ENCODE measurements at regions not wholly inside any gene's neighbourhood (a gene's known extent, or its start where the extent isn't known, plus 50 kb on each side); places are given as distances from the start of the nearest gene placed in this dataset.

- no peak overlapping the region for H2AK5ac ChIP-seq (ENCODE audit: low read length)
- H3K36me3 ChIP-seq (ENCODE audit: control insufficient read depth, insufficient read depth, low read length), result no peaks in the 10 kb centered on the region
- no peaks in the 10 kb centered on the region for H3K27me3 ChIP-seq (ENCODE audit: insufficient read depth, low read length, poor library complexity)
- H3K79me2 ChIP-seq (ENCODE audit: control insufficient read depth, insufficient read depth, low read length), result peaks cover 61% of the 10 kb centered on the region
- no peak overlapping the region for H3K4me3 ChIP-seq (ENCODE audit: low read length)
- peaks cover 14% of the 10 kb centered on the region for H3K4me1 ChIP-seq (ENCODE audit: control insufficient read depth, low read depth, low read length)
- H3K4me2 ChIP-seq (ENCODE audit: low read length), result no peak overlapping the region
- no peak overlapping the region for H2BK5ac ChIP-seq (ENCODE audit: low read length)
- H2BK15ac ChIP-seq (replicated peaks; ENCODE audit: low read depth), result no peak overlapping the region
- H3K4ac ChIP-seq (ENCODE audit: low read depth, low read length), result no peak overlapping the region
- WGBS (ENCODE audit: extremely low coverage, insufficient coverage, low lambda C conversion rate), result no CpG with 5 or more reads among the region's 6 CpGs
- no peak for DNase-seq
- H3K23ac ChIP-seq (ENCODE audit: low read length), result no peak overlapping the region
- no peak overlapping the region for H4K8ac ChIP-seq (ENCODE audit: low read depth, low read length)
- no peak overlapping the region for H2BK120ac ChIP-seq (ENCODE audit: low read depth, low read length)
- no peak overlapping the region for H3K27ac ChIP-seq (ENCODE audit: low read depth, low read length)
- peaks cover 8% of the 10 kb centered on the region for H3K79me1 ChIP-seq (ENCODE audit: low read length)
- no peak overlapping the region for H3K18ac ChIP-seq (ENCODE audit: low read length)
- H3K56ac ChIP-seq (ENCODE audit: low read length), result peak overlapping the region; percentile 47
- no peak overlapping the region for H4K5ac ChIP-seq (ENCODE audit: low read length)
- no peak overlapping the region for H3K9ac ChIP-seq (ENCODE audit: low read length)
Observed at GRCh38 chr6:21751608-21752007, 158.1 kb downstream of the SOX4 start.

- Histone ChIP-seq H3K27ac (ENCODE audit: low read depth, low read length) (no peak overlapping the region), H3K9ac (ENCODE audit: low read length) (no peak overlapping the region), H4K5ac (ENCODE audit: low read length) (no peak overlapping the region), H4K8ac (ENCODE audit: low read depth, low read length) (no peak overlapping the region), H3K36me3 (ENCODE audit: control insufficient read depth, insufficient read depth, low read length) (no peaks in the 10 kb centered on the region), H3K4ac (ENCODE audit: low read depth, low read length) (no peak overlapping the region), H3K79me1 (ENCODE audit: low read length) (peaks cover 8% of the 10 kb centered on the region), H3K56ac (ENCODE audit: low read length) (no peak overlapping the region), H3K4me3 (ENCODE audit: low read length) (no peak overlapping the region), H3K79me2 (ENCODE audit: control insufficient read depth, insufficient read depth, low read length) (peaks cover 62% of the 10 kb centered on the region), H2BK5ac (ENCODE audit: low read length) (no peak overlapping the region), H3K4me2 (ENCODE audit: low read length) (no peak overlapping the region), H3K4me1 (ENCODE audit: control insufficient read depth, low read depth, low read length) (peaks cover 13% of the 10 kb centered on the region), H2BK120ac (ENCODE audit: low read depth, low read length) (no peak overlapping the region), H3K18ac (ENCODE audit: low read length) (no peak overlapping the region), H3K27me3 (ENCODE audit: insufficient read depth, low read length, poor library complexity) (no peaks in the 10 kb centered on the region), H2BK15ac (replicated peaks; ENCODE audit: low read depth) (no peak overlapping the region), H3K23ac (ENCODE audit: low read length) (no peak overlapping the region), H2AK5ac (ENCODE audit: low read length) (no peak overlapping the region)
- peak; percentile 47 for DNase-seq
- no CpG with 5 or more reads among the region's 4 CpGs for WGBS (ENCODE audit: extremely low coverage, insufficient coverage, low lambda C conversion rate)
Observed at GRCh38 chr6:21752054-21752811, 158.7 kb downstream of the SOX4 start.

GRCh38 chr6:21753241-21754108 lies 159.9 kb downstream of the SOX4 start:
- H3K36me3 ChIP-seq (ENCODE audit: control insufficient read depth, insufficient read depth, low read length), result no peaks in the 10 kb centered on the region
- H3K79me1 ChIP-seq (ENCODE audit: low read length), result peaks cover 8% of the 10 kb centered on the region
- no peak overlapping the region for H2BK5ac ChIP-seq (ENCODE audit: low read length)
- no peaks in the 10 kb centered on the region for H3K27me3 ChIP-seq (ENCODE audit: insufficient read depth, low read length, poor library complexity)
- peak; percentile 47 for DNase-seq
- no peak overlapping the region for H3K23ac ChIP-seq (ENCODE audit: low read length)
- no peak overlapping the region for H2BK120ac ChIP-seq (ENCODE audit: low read depth, low read length)
- H3K18ac ChIP-seq (ENCODE audit: low read length), result no peak overlapping the region
- H3K79me2 ChIP-seq (ENCODE audit: control insufficient read depth, insufficient read depth, low read length), result peaks cover 59% of the 10 kb centered on the region
- no peak overlapping the region for H3K9ac ChIP-seq (ENCODE audit: low read length)
- no CpG with 5 or more reads among the region's 11 CpGs for WGBS (ENCODE audit: extremely low coverage, insufficient coverage, low lambda C conversion rate)
- no peak overlapping the region for H3K27ac ChIP-seq (ENCODE audit: low read depth, low read length)
- no peak overlapping the region for H3K4me3 ChIP-seq (ENCODE audit: low read length)
- H3K4ac ChIP-seq (ENCODE audit: low read depth, low read length), result no peak overlapping the region
- no peak overlapping the region for H3K56ac ChIP-seq (ENCODE audit: low read length)
- no peak overlapping the region for H4K8ac ChIP-seq (ENCODE audit: low read depth, low read length)
- no peak overlapping the region for H2BK15ac ChIP-seq (replicated peaks; ENCODE audit: low read depth)
- no peak overlapping the region for H3K4me2 ChIP-seq (ENCODE audit: low read length)
- no peak overlapping the region for H4K5ac ChIP-seq (ENCODE audit: low read length)
- H3K4me1 ChIP-seq (ENCODE audit: control insufficient read depth, low read depth, low read length), result peaks cover 10% of the 10 kb centered on the region
- H2AK5ac ChIP-seq (ENCODE audit: low read length), result no peak overlapping the region

- no peak for DNase-seq
- Histone ChIP-seq H3K4me2 (ENCODE audit: low read length) (no peak overlapping the region), H3K4me1 (ENCODE audit: control insufficient read depth, low read depth, low read length) (peaks cover 9% of the 10 kb centered on the region), H2BK5ac (ENCODE audit: low read length) (no peak overlapping the region), H3K18ac (ENCODE audit: low read length) (no peak overlapping the region), H3K9ac (ENCODE audit: low read length) (no peak overlapping the region), H2BK120ac (ENCODE audit: low read depth, low read length) (no peak overlapping the region), H4K8ac (ENCODE audit: low read depth, low read length) (no peak overlapping the region), H3K56ac (ENCODE audit: low read length) (no peak overlapping the region), H3K27me3 (ENCODE audit: insufficient read depth, low read length, poor library complexity) (no peaks in the 10 kb centered on the region), H3K4me3 (ENCODE audit: low read length) (no peak overlapping the region), H3K4ac (ENCODE audit: low read depth, low read length) (no peak overlapping the region), H2AK5ac (ENCODE audit: low read length) (no peak overlapping the region), H3K27ac (ENCODE audit: low read depth, low read length) (no peak overlapping the region), H3K23ac (ENCODE audit: low read length) (no peak overlapping the region), H3K79me2 (ENCODE audit: control insufficient read depth, insufficient read depth, low read length) (peaks cover 56% of the 10 kb centered on the region), H4K5ac (ENCODE audit: low read length) (no peak overlapping the region), H3K79me1 (ENCODE audit: low read length) (peaks cover 8% of the 10 kb centered on the region), H2BK15ac (replicated peaks; ENCODE audit: low read depth) (no peak overlapping the region), H3K36me3 (ENCODE audit: control insufficient read depth, insufficient read depth, low read length) (no peaks in the 10 kb centered on the region)
- no CpG with 5 or more reads among the region's 5 CpGs for WGBS (ENCODE audit: extremely low coverage, insufficient coverage, low lambda C conversion rate)
Observed at GRCh38 chr6:21754891-21755290, 161.3 kb downstream of the SOX4 start.

GRCh38 chr6:21756487-21756886 lies 162.9 kb downstream of the SOX4 start:
- DNase-seq, result no peak

More at GRCh38 chr6:21756487-21756886, 162.9 kb downstream of the SOX4 start:
- Histone ChIP-seq H3K27ac (ENCODE audit: low read depth, low read length) (no peak overlapping the region), H4K5ac (ENCODE audit: low read length) (no peak overlapping the region), H3K18ac (ENCODE audit: low read length) (no peak overlapping the region), H3K79me2 (ENCODE audit: control insufficient read depth, insufficient read depth, low read length) (peaks cover 55% of the 10 kb centered on the region), H3K4me3 (ENCODE audit: low read length) (no peak overlapping the region), H2BK5ac (ENCODE audit: low read length) (no peak overlapping the region), H3K9ac (ENCODE audit: low read length) (no peak overlapping the region), H3K4me1 (ENCODE audit: control insufficient read depth, low read depth, low read length) (peaks cover 8% of the 10 kb centered on the region), H3K4ac (ENCODE audit: low read depth, low read length) (no peak overlapping the region), H4K8ac (ENCODE audit: low read depth, low read length) (no peak overlapping the region), H3K4me2 (ENCODE audit: low read length) (no peak overlapping the region), H3K36me3 (ENCODE audit: control insufficient read depth, insufficient read depth, low read length) (no peaks in the 10 kb centered on the region), H3K27me3 (ENCODE audit: insufficient read depth, low read length, poor library complexity) (no peaks in the 10 kb centered on the region), H3K23ac (ENCODE audit: low read length) (no peak overlapping the region), H3K79me1 (ENCODE audit: low read length) (peaks cover 7% of the 10 kb centered on the region), H2BK15ac (replicated peaks; ENCODE audit: low read depth) (no peak overlapping the region), H2BK120ac (ENCODE audit: low read depth, low read length) (no peak overlapping the region), H2AK5ac (ENCODE audit: low read length) (no peak overlapping the region), H3K56ac (ENCODE audit: low read length) (peak overlapping the region; percentile 28)
- no CpG with 5 or more reads among the region's 4 CpGs for WGBS (ENCODE audit: extremely low coverage, insufficient coverage, low lambda C conversion rate)

Data from mesendoderm (in vitro differentiated cells).